Liver (tissue), 3 donors: ENCODE measurements at regions not wholly inside any gene's neighbourhood (a gene's known extent, or its start where the extent isn't known, plus 50 kb on each side); places are given as distances from the start of the nearest gene placed in this dataset.

Source experiments
- EGR1 ChIP-seq, 2 donors: IDR thresholded peaks; 2 replicates each; pipeline ENCODE4 v1.6.1; 2016 to 2018; ENCODE audit warnings: antibody characterized with exemption in 2 of 2, low read depth in 2 of 2
- FOXA1 ChIP-seq: IDR thresholded peaks from 2 replicates; pipeline ENCODE4 v1.6.1; 2016; ENCODE audit warnings: antibody characterized with exemption
- NR2F2 ChIP-seq: IDR thresholded peaks from 2 replicates; pipeline ENCODE4 v1.6.1; 2016; ENCODE audit warnings: antibody characterized with exemption
- RAD21 ChIP-seq, 2 donors: IDR thresholded peaks; 2 replicates each; pipeline ENCODE4 v1.6.1; 2016; ENCODE audit warnings: antibody characterized with exemption in 2 of 2, mild to moderate bottlenecking in 2 of 2
- SP1 ChIP-seq: IDR thresholded peaks from 2 replicates; pipeline ENCODE4 v1.6.1; 2018; ENCODE audit warnings: antibody characterized with exemption, mild to moderate bottlenecking
- TF ChIP-seq, protein P1 (sequence below): fragments of 150-350 bp; IDR thresholded peaks from 2 replicates; pipeline ENCODE4 v1.5.1; 2017; ENCODE audit warnings: improper control_type of control experiment, low read depth, low read length; ENCODE audit not compliant: missing input control
- donor health status: healthy.
- donor health status: healthy.

GRCh38 chr15:66928101-66928500 is 137.3 kb upstream of the SMAD3 start:
- no peak for TF ChIP-seq NR2F2
- TF ChIP-seq, protein P1, sequence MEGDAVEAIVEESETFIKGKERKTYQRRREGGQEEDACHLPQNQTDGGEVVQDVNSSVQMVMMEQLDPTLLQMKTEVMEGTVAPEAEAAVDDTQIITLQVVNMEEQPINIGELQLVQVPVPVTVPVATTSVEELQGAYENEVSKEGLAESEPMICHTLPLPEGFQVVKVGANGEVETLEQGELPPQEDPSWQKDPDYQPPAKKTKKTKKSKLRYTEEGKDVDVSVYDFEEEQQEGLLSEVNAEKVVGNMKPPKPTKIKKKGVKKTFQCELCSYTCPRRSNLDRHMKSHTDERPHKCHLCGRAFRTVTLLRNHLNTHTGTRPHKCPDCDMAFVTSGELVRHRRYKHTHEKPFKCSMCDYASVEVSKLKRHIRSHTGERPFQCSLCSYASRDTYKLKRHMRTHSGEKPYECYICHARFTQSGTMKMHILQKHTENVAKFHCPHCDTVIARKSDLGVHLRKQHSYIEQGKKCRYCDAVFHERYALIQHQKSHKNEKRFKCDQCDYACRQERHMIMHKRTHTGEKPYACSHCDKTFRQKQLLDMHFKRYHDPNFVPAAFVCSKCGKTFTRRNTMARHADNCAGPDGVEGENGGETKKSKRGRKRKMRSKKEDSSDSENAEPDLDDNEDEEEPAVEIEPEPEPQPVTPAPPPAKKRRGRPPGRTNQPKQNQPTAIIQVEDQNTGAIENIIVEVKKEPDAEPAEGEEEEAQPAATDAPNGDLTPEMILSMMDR = no peak
- no peak for TF ChIP-seq EGR1 (IDR thresholded peaks at IDR 0.05; ENCODE audit: low read depth in 2 of 2)
- no peak for TF ChIP-seq RAD21 (IDR thresholded peaks at IDR 0.05)
- TF ChIP-seq FOXA1 = no peak
- TF ChIP-seq SP1 = no peak
